ENCODE measurements at regions not wholly inside any gene's neighbourhood (a gene's known extent, or its start where the extent isn't known, plus 50 kb on each side); places are given as distances from the start of the nearest gene placed in this dataset.

DNA sequence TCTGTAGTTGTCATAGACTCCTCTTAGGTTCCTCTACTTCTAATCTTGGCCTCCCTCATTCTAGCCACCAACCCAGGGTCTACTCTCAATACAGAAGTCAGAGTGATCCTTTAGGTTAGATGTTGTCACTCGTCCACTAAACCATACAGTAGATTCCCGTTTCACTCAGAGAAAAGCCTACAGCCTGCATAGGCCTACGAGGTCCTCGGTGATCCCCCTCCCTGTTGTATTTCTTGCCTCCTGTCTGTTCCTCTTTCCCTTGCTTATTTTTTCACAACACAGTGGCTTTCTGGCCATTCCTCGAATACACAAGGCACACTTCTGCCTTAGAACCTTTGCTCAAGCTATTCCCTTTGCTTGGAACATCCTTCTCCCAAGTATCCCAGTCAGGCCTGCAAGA, 183.0 kb upstream of the PRSS1 start:
- no peak for TF ChIP-seq CTCF (IDR thresholded peaks at IDR 0.05; ENCODE audit: insufficient read depth, low read length)
- TF ChIP-seq POLR2AphosphoS5 (IDR thresholded peaks at IDR 0.05; ENCODE audit: low read depth), result no peak
- TF ChIP-seq GABPA (IDR thresholded peaks at IDR 0.05; ENCODE audit: low read depth), result no peak
